ENCODE measurements at regions not wholly inside any gene's neighbourhood (a gene's known extent, or its start where the extent isn't known, plus 50 kb on each side); places are given as distances from the start of the nearest gene placed in this dataset.

- no peaks in the 10 kb centered on the region for H3K9me3 ChIP-seq (ENCODE audit: control insufficient read depth, insufficient read depth, low read length)
- H3K9me2 ChIP-seq (replicated peaks; ENCODE audit: control insufficient read depth, low read length), result no peaks in the 10 kb centered on the region; the same call in 1 of the 2 replicates
- H3K36me3 ChIP-seq (ENCODE audit: control insufficient read depth, low read length), result no peaks in the 10 kb centered on the region
- H4K20me1 ChIP-seq (ENCODE audit: control insufficient read depth, insufficient read depth, low read depth, low read length), result no peaks in the 10 kb centered on the region
- no peaks in the 10 kb centered on the region for H3K27me3 ChIP-seq (ENCODE audit: control insufficient read depth, low read length)
- no peak for TF ChIP-seq EZH2phosphoT487 (IDR thresholded peaks at IDR 0.05; ENCODE audit: borderline replicate concordance, low read length)
- no peak for TF ChIP-seq CTCF (IDR thresholded peaks at IDR 0.05; ENCODE audit: low read depth, low read length, poor library complexity, severe bottlenecking)
- no peaks in the 10 kb centered on the region for H3K4me1 ChIP-seq (ENCODE audit: control insufficient read depth, low read length)
- H3K79me2 ChIP-seq (ENCODE audit: control insufficient read depth, low read length), result no peaks in the 10 kb centered on the region
- no peak overlapping the region for H3K4me3 ChIP-seq (ENCODE audit: low read length)
- no peak overlapping the region for H3K27ac ChIP-seq (ENCODE audit: low read depth, low read length)
- no peak overlapping the region for H3K4me2 ChIP-seq (ENCODE audit: low read length)
- H3F3A ChIP-seq (ENCODE audit: control insufficient read depth, insufficient read depth), result no peaks in the 10 kb centered on the region
Measured at GRCh38 chr11:115720602-115721245, 216.5 kb upstream of the CADM1 start.

GRCh38 chr11:115718945-115719344 is 214.7 kb upstream of the CADM1 start:
- Histone ChIP-seq H3K4me1 (ENCODE audit: control insufficient read depth, low read length) (no peaks in the 10 kb centered on the region), H3F3A (ENCODE audit: control insufficient read depth, insufficient read depth) (no peaks in the 10 kb centered on the region), H3K27me3 (ENCODE audit: control insufficient read depth, low read length) (no peaks in the 10 kb centered on the region), H3K36me3 (ENCODE audit: control insufficient read depth, low read length) (no peaks in the 10 kb centered on the region), H4K20me1 (ENCODE audit: control insufficient read depth, insufficient read depth, low read depth, low read length) (no peaks in the 10 kb centered on the region), H3K27ac (ENCODE audit: low read depth, low read length) (no peak overlapping the region), H3K9me2 (replicated peaks; ENCODE audit: control insufficient read depth, low read length) (no peaks in the 10 kb centered on the region), H3K79me2 (ENCODE audit: control insufficient read depth, low read length) (no peaks in the 10 kb centered on the region), H3K9me3 (ENCODE audit: control insufficient read depth, insufficient read depth, low read length) (no peaks in the 10 kb centered on the region), H3K4me3 (ENCODE audit: low read length) (no peak overlapping the region), H3K4me2 (ENCODE audit: low read length) (no peak overlapping the region)
- TF ChIP-seq CTCF (IDR thresholded peaks at IDR 0.05; ENCODE audit: low read depth, low read length, poor library complexity, severe bottlenecking) (no peak), EZH2phosphoT487 (IDR thresholded peaks at IDR 0.05; ENCODE audit: borderline replicate concordance, low read length) (no peak)

- Histone ChIP-seq H3K36me3 (ENCODE audit: control insufficient read depth, low read length) (no peaks in the 10 kb centered on the region), H3K9me2 (replicated peaks; ENCODE audit: control insufficient read depth, low read length) (no peaks in the 10 kb centered on the region), H3K4me1 (ENCODE audit: control insufficient read depth, low read length) (no peaks in the 10 kb centered on the region), H3K27ac (ENCODE audit: low read depth, low read length) (no peak overlapping the region), H4K20me1 (ENCODE audit: control insufficient read depth, insufficient read depth, low read depth, low read length) (no peaks in the 10 kb centered on the region), H3F3A (ENCODE audit: control insufficient read depth, insufficient read depth) (no peaks in the 10 kb centered on the region), H3K4me3 (ENCODE audit: low read length) (no peak overlapping the region), H3K4me2 (ENCODE audit: low read length) (no peak overlapping the region), H3K27me3 (ENCODE audit: control insufficient read depth, low read length) (no peaks in the 10 kb centered on the region), H3K9me3 (ENCODE audit: control insufficient read depth, insufficient read depth, low read length) (no peaks in the 10 kb centered on the region), H3K79me2 (ENCODE audit: control insufficient read depth, low read length) (no peaks in the 10 kb centered on the region)
- TF ChIP-seq EZH2phosphoT487 (IDR thresholded peaks at IDR 0.05; ENCODE audit: borderline replicate concordance, low read length) (no peak), CTCF (IDR thresholded peaks at IDR 0.05; ENCODE audit: low read depth, low read length, poor library complexity, severe bottlenecking) (no peak)
Measured at GRCh38 chr11:115718106-115718505, 213.9 kb upstream of the CADM1 start.

All from DOHH2 (cell line).